ENCODE measurements at regions not wholly inside any gene's neighbourhood (a gene's known extent, or its start where the extent isn't known, plus 50 kb on each side); places are given as distances from the start of the nearest gene placed in this dataset.

DNA sequence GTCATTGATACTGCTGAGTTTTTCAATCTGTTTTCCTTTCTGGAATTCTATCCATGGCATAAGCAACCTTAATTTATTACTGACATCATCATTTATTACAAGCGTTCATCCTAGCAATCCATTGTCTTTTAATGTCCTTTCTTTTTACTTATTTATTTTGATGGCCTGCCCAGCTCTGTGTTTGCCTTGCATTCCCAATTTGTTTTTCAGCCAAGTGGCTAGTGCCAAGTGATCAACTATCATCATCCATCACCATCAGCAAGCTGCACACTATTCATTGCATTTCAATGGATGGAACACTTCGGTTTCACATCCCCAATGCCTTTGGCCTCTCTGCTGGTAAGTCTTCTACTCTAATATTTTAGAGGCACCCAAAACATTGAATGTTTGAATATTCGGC, 831.7 kb upstream of the EPHA5 start:
- no peak for TF ChIP-seq FOXM1 (IDR thresholded peaks at IDR 0.05; ENCODE audit: low read depth)
- no peak for TF ChIP-seq TCF12 (IDR thresholded peaks at IDR 0.05)
- no peak for TF ChIP-seq POLR2AphosphoS5 (IDR thresholded peaks at IDR 0.05; ENCODE audit: low read depth, low read length)
- no peak for TF ChIP-seq EZH2phosphoT487 (IDR thresholded peaks at IDR 0.05; ENCODE audit: borderline replicate concordance, low read depth)
- TF ChIP-seq, protein P1, sequence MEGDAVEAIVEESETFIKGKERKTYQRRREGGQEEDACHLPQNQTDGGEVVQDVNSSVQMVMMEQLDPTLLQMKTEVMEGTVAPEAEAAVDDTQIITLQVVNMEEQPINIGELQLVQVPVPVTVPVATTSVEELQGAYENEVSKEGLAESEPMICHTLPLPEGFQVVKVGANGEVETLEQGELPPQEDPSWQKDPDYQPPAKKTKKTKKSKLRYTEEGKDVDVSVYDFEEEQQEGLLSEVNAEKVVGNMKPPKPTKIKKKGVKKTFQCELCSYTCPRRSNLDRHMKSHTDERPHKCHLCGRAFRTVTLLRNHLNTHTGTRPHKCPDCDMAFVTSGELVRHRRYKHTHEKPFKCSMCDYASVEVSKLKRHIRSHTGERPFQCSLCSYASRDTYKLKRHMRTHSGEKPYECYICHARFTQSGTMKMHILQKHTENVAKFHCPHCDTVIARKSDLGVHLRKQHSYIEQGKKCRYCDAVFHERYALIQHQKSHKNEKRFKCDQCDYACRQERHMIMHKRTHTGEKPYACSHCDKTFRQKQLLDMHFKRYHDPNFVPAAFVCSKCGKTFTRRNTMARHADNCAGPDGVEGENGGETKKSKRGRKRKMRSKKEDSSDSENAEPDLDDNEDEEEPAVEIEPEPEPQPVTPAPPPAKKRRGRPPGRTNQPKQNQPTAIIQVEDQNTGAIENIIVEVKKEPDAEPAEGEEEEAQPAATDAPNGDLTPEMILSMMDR (IDR thresholded peaks at IDR 0.05) = no peak
- TF ChIP-seq, protein P2, sequence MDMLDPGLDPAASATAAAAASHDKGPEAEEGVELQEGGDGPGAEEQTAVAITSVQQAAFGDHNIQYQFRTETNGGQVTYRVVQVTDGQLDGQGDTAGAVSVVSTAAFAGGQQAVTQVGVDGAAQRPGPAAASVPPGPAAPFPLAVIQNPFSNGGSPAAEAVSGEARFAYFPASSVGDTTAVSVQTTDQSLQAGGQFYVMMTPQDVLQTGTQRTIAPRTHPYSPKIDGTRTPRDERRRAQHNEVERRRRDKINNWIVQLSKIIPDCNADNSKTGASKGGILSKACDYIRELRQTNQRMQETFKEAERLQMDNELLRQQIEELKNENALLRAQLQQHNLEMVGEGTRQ (IDR thresholded peaks at IDR 0.05; ENCODE audit: borderline replicate concordance, low read depth, low read length) = no peak
- TF ChIP-seq SIN3A (IDR thresholded peaks at IDR 0.05; ENCODE audit: borderline replicate concordance, low read depth, low read length) = no peak
- TF ChIP-seq RXRA (IDR thresholded peaks at IDR 0.05; ENCODE audit: borderline replicate concordance, low read depth) = no peak
- no peak for TF ChIP-seq REST (IDR thresholded peaks at IDR 0.05; ENCODE audit: low read depth, low read length)
- TF ChIP-seq NFIC (IDR thresholded peaks at IDR 0.05; ENCODE audit: borderline replicate concordance) = no peak
- TF ChIP-seq TAF1 (IDR thresholded peaks at IDR 0.05; ENCODE audit: borderline replicate concordance, low read depth, low read length) = no peak
- TF ChIP-seq YY1 (IDR thresholded peaks at IDR 0.05; ENCODE audit: low read depth) = no peak
- TF ChIP-seq ZBTB33 (IDR thresholded peaks at IDR 0.05; ENCODE audit: borderline replicate concordance, low read depth) = no peak
- TF ChIP-seq CHD2 (IDR thresholded peaks at IDR 0.05; ENCODE audit: low read length, partially characterized antibody) = no peak

Measured in SK-N-SH (cell line).